ENCODE measurements at regions not wholly inside any gene's neighbourhood (a gene's known extent, or its start where the extent isn't known, plus 50 kb on each side); places are given as distances from the start of the nearest gene placed in this dataset.

- TF ChIP-seq CTCF (IDR thresholded peaks at IDR 0.05 in 2 of 3, conservative IDR thresholded peaks at IDR 0.05 in 1 of 3; ENCODE audit: borderline replicate concordance in 1 of 3, insufficient read depth in 1 of 3, low read depth in 2 of 3, low read length in 2 of 3): no peak
- TF ChIP-seq TCF7L2 (IDR thresholded peaks at IDR 0.05; ENCODE audit: borderline replicate concordance, extremely low read depth, insufficient read depth, insufficient read length): no peak
- TF ChIP-seq YY1 (IDR thresholded peaks at IDR 0.05; ENCODE audit: extremely low read depth, insufficient replicate concordance, low read depth, low read length): no peak
- TF ChIP-seq ZBTB33 (IDR thresholded peaks at IDR 0.05; ENCODE audit: extremely low read depth, insufficient replicate concordance, low read length): no peak
- TF ChIP-seq JUND (IDR thresholded peaks at IDR 0.05): no peak
- TF ChIP-seq ELF1 (IDR thresholded peaks at IDR 0.05; ENCODE audit: borderline replicate concordance, low read depth): no peak
- TF ChIP-seq POLR2A (IDR thresholded peaks at IDR 0.05; ENCODE audit: borderline replicate concordance, extremely low read depth, insufficient read depth, insufficient read length): no peak
These were observed 103.3 kb downstream of the METTL4 start (continued) for GRCh38 chr18:2468051-2468450.

GRCh38 chr18:2471523-2471922 lies 99.8 kb downstream of the METTL4 start:
- Histone ChIP-seq H3K36me3 (ENCODE audit: control insufficient read depth in 1 of 2, insufficient read depth in 2 of 2, low read length in 2 of 2) (no peaks in the 10 kb centered on the region), H3K4me2 (ENCODE audit: low read length) (no peak overlapping the region), H3K27me3 (ENCODE audit: insufficient read depth, low read length) (no peaks in the 10 kb centered on the region), H4K20me1 (ENCODE audit: insufficient read depth) (no peaks in the 10 kb centered on the region), H3K9me3 (ENCODE audit: control insufficient read depth in 1 of 2, insufficient read depth in 1 of 2, low read depth in 1 of 2, low read length in 2 of 2) (no peaks in the 10 kb centered on the region), H3K4me1 (ENCODE audit: control insufficient read depth in 1 of 2, insufficient read depth in 2 of 2, low read length in 2 of 2) (no peaks in the 10 kb centered on the region), H2AFZ (ENCODE audit: low read depth, low read length, poor library complexity, severe bottlenecking) (no peak overlapping the region), H3K79me2 (ENCODE audit: insufficient read depth, low read length) (no peaks in the 10 kb centered on the region), H3K27ac (ENCODE audit: low read depth, low read length) (no peak overlapping the region), H3K9ac (ENCODE audit: low read length) (no peak overlapping the region), H3K9me2 (ENCODE audit: insufficient read depth) (no peaks in the 10 kb centered on the region), H3K4me3 (replicated peaks in 1 of 2; ENCODE audit: low read depth in 1 of 2, low read length in 2 of 2) (no peak overlapping the region)
- CTCF ChIA-PET: no interaction called here
- RAD21 ChIA-PET (ENCODE audit: low non-redundant PET in 1 of 2, low total read pairs in 2 of 2, uncharacterized antibody in 2 of 2, unreplicated experiment in 2 of 2): no interaction called here
- POLR2A ChIA-PET: no interaction called here
- DNase-seq (ENCODE audit: low read depth, low spot score) (no peak), ATAC-seq (peak; percentile 52; the same call in 1 of the 2 replicates)
- TF ChIP-seq EGR1 (IDR thresholded peaks at IDR 0.05; ENCODE audit: low read depth) (no peak), SIN3A (IDR thresholded peaks at IDR 0.05; ENCODE audit: low read depth) (no peak), EZH2phosphoT487 (IDR thresholded peaks at IDR 0.05; ENCODE audit: borderline replicate concordance) (no peak), MAX (IDR thresholded peaks at IDR 0.05) (no peak), JUND (IDR thresholded peaks at IDR 0.05) (no peak), CTCF (IDR thresholded peaks at IDR 0.05 in 2 of 3, conservative IDR thresholded peaks at IDR 0.05 in 1 of 3; ENCODE audit: borderline replicate concordance in 1 of 3, insufficient read depth in 1 of 3, low read depth in 2 of 3, low read length in 2 of 3) (peak in 2 of 3 experiments; percentile 33 to 43; a peak in 4 of 6 replicates), YY1 (IDR thresholded peaks at IDR 0.05; ENCODE audit: extremely low read depth, insufficient replicate concordance, low read depth, low read length) (peak; percentile 34), POLR2A (IDR thresholded peaks at IDR 0.05; ENCODE audit: borderline replicate concordance, extremely low read depth, insufficient read depth, insufficient read length) (no peak)
- intact Hi-C loops (cut with micrococcal nuclease): no loop called here
- BruUV-seq (replicated peaks): no TSS peak
